Coronary artery (tissue), 2 donors: ENCODE measurements at regions not wholly inside any gene's neighbourhood (a gene's known extent, or its start where the extent isn't known, plus 50 kb on each side); places are given as distances from the start of the nearest gene placed in this dataset.

Experiments
- DNase-seq: peaks from one replicate; pipeline ENCODE4 v3.0.0-alpha.2; 2017; ENCODE audit warnings: low spot score
- H3K27ac ChIP-seq, 2 donors: fragments of 200-600 bp; sonication (generic); one replicate each; pipeline ENCODE4 v1.5.1; 2016 to 2019
- H3K4me3 ChIP-seq: fragments of 200-600 bp; sonication (generic); 2 replicates; pipeline ENCODE4 v1.5.1; 2016; ENCODE audit warnings: mild to moderate bottlenecking, moderate library complexity
- CTCF ChIP-seq: fragments of 200-600 bp; sonication (generic); IDR thresholded peaks from one replicate; pipeline ENCODE4 v1.5.1; 2019; ENCODE audit warnings: antibody characterized with exemption

GRCh38 chr12:94766397-94766796 is 116.0 kb upstream of the TMCC3 start:
- no peak overlapping the region for H3K4me3 ChIP-seq
- TF ChIP-seq CTCF: no peak
- no peak overlapping the region for H3K27ac ChIP-seq
- no peak for DNase-seq

GRCh38 chr12:94763462-94763861 is 113.1 kb upstream of the TMCC3 start:
- Histone ChIP-seq H3K4me3 (no peak overlapping the region), H3K27ac (no peak overlapping the region)
- TF ChIP-seq CTCF: no peak
- no peak for DNase-seq

GRCh38 chr12:94762943-94763342 is 112.6 kb upstream of the TMCC3 start:
- no peak overlapping the region for H3K4me3 ChIP-seq
- no peak for TF ChIP-seq CTCF
- no peak overlapping the region for H3K27ac ChIP-seq
- DNase-seq: no peak

DNA sequence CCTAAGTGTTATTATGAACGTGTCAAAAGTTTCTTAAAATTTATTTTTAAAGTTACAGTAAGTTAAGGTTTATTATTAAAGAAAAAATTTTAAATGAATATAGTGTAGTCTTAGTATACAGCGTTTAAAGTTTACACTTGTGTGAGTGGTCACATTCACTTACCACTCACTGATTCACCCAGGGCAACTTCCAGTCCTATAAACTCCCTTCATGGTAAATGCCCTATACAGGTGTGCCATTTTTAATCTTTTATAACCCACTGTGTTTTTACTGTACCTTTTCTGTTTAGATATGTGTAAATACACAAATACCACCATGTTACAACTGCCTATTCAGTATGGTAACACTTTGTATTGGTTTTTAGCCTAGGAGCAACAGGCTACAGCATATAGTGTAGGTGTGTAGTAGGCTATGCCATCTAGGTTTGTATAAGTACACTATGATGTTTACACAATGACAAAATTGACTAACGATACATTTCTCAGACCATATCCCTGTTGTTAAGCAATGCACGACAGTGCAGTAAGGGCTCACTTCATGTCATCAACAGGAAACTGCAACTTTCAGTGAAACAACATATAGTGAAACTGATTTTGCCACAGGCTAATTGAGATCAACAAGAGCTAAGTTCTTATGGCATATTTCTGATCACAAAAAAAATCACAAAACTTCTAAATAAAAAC is 112.0 kb upstream of the TMCC3 start:
- H3K4me3 ChIP-seq: no peak overlapping the region
- no peak for TF ChIP-seq CTCF
- DNase-seq: no peak
- H3K27ac ChIP-seq: no peak overlapping the region

DNA sequence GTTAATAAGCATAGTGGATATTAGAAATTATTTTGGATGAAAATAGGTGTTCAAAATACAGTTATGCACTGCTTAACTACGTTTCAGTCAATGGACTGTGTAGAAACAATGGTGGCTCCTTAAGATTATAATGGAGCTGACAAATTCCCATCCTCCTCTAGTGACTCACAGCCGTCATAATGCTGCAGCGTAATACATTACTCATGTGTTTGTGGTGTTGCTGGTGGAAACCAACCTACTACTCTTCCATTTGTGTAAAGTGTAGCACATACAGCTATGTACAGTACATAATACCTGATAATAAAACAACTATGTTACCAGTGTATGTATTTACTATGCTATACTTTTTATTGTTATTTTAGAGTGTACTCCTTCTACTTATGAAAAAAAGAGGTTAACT is 111.2 kb upstream of the TMCC3 start:
- TF ChIP-seq CTCF: no peak
- no peak for DNase-seq
- Histone ChIP-seq H3K4me3 (no peak overlapping the region), H3K27ac (no peak overlapping the region)

DNA sequence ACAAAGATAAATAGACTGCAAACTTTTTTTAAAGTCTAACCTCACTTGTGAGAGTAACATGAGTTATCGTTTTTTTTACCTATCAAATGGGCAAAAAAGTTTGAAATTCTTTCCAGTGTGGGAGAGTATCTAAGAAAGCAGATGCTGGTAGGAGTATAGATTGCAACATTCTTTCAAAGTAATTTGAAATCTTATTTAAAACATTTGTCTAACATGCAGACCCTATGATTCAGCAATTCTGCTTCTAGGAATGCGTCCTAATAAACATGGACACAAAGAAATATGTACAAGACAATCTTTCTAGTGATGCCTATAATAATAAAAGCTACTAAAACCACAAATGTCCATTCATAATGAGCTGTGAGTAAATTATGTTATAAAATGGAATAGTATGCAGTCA is 110.4 kb upstream of the TMCC3 start:
- TF ChIP-seq CTCF: no peak
- no peak for DNase-seq
- Histone ChIP-seq H3K27ac (no peak overlapping the region), H3K4me3 (no peak overlapping the region)

GRCh38 chr12:94756789-94757188 is 106.4 kb upstream of the TMCC3 start:
- Histone ChIP-seq H3K4me3 (no peak overlapping the region), H3K27ac (no peak overlapping the region)
- no peak for DNase-seq
- TF ChIP-seq CTCF: no peak
